ENCODE measurements at regions not wholly inside any gene's neighbourhood (a gene's known extent, or its start where the extent isn't known, plus 50 kb on each side); places are given as distances from the start of the nearest gene placed in this dataset.
"Not testable (repeated sequence)": the region's sequence is repeated elsewhere in the genome, so short reads cannot be mapped to it uniquely, and the experiment has no call there.

- DNase-seq: not testable (repeated sequence)
Observed at GRCh38 chr1:34371179-34371578, 194.5 kb downstream of the C1orf94 start.

- DNase-seq: no peak
Observed at GRCh38 chr1:34371829-34372532, 195.3 kb downstream of the C1orf94 start.

GRCh38 chr1:34372891-34373290 is 196.2 kb downstream of the C1orf94 start:
- no peak for DNase-seq

- DNase-seq: no peak
Observed at GRCh38 chr1:34373912-34374311, 197.2 kb downstream of the C1orf94 start.

- no peak for DNase-seq
Observed at GRCh38 chr1:34376531-34376930, 199.8 kb downstream of the C1orf94 start.

GRCh38 chr1:34378968-34379856 is 202.5 kb downstream of the C1orf94 start:
- DNase-seq: no peak

- no peak for DNase-seq
Observed at GRCh38 chr1:34379911-34380310, 203.2 kb downstream of the C1orf94 start.

- no peak for DNase-seq
Observed at GRCh38 chr1:34380526-34381124, 203.9 kb downstream of the C1orf94 start.

- DNase-seq: no peak
Observed at GRCh38 chr1:34389974-34390373, 213.3 kb downstream of the C1orf94 start.

- DNase-seq: no peak
Observed at GRCh38 chr1:34396042-34396441, 219.3 kb downstream of the C1orf94 start.

- DNase-seq: no peak
Observed at GRCh38 chr1:34398241-34398915, 221.7 kb downstream of the C1orf94 start.

GRCh38 chr1:34398916-34399275 is 222.2 kb downstream of the C1orf94 start:
- no peak for DNase-seq

- DNase-seq: no peak
Observed at GRCh38 chr1:34400675-34401074, 224.0 kb downstream of the C1orf94 start.

- no peak for DNase-seq
Observed at GRCh38 chr1:34403156-34403555, 226.4 kb downstream of the C1orf94 start.

GRCh38 chr1:34404804-34405203 is 228.1 kb downstream of the C1orf94 start:
- DNase-seq: no peak

GRCh38 chr1:34405266-34405959 is 228.7 kb downstream of the C1orf94 start:
- DNase-seq: no peak

- no peak for DNase-seq
Observed at GRCh38 chr1:34406377-34406776, 229.7 kb downstream of the C1orf94 start.

- DNase-seq: no peak
Observed at GRCh38 chr1:34406833-34407539, 230.3 kb downstream of the C1orf94 start.

GRCh38 chr1:34408011-34408410 is 231.3 kb downstream of the C1orf94 start:
- no peak for DNase-seq

- no peak for DNase-seq
Observed at GRCh38 chr1:34409689-34410229, 233.1 kb downstream of the C1orf94 start.

GRCh38 chr1:34412598-34413370 is 236.1 kb downstream of the C1orf94 start:
- DNase-seq: no peak

Data from activated CD4-positive, alpha-beta T cell treated with anti-CD3 and anti-CD28 coated beads, Interleukin-2, amount 50 U/mL, for 4 hours (primary cell).